ENCODE measurements at regions not wholly inside any gene's neighbourhood (a gene's known extent, or its start where the extent isn't known, plus 50 kb on each side); places are given as distances from the start of the nearest gene placed in this dataset.

GRCh38 chr2:194252127-194252526, 1404.9 kb upstream of the SLC39A10 start:
- no peak for DNase-seq (ENCODE audit: low read depth in 3 of 3, low spot score in 2 of 3)

- no peak for DNase-seq (ENCODE audit: low read depth in 3 of 3, low spot score in 2 of 3)
Observed at GRCh38 chr2:194232600-194232999, 1424.4 kb upstream of the SLC39A10 start.

DNA sequence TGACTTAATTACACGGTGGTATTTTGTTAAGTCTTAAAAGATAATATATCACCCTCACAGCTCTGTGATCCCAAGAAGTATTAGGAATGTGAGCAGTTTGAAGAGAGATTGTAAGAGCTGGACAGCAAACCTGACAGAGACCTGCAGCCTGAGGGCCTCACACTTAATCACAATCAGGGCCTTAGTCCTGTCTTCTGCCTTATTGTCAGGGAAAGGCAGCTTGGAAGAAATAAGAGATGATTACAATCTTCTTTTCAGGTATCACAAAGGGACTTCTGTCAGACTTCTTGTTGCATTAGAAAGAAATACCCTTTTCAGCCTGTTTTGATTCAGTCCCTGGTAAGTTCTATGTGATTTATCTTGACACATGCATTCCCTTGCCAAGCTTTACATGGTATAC, 1433.8 kb upstream of the SLC39A10 start:
- DNase-seq (ENCODE audit: low read depth in 3 of 3, low spot score in 2 of 3): no peak

DNA sequence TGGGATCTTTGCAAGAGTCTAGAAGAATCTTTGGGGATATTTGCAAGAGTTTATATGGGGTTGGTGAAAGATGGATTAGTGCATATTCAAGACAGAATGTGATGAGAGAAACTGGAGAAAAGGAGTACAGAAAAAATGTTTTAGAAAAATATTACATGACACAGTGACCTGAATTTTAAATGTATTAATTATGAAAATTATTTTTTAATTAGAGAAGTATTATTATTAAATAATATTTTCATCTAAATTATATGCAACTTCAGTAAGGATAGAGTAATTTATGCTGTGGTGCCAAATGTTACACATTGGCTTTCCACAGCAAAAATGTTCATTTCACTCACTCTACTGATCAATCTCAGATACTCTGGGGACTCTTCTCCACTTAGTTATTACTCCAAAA, 1442.8 kb upstream of the SLC39A10 start:
- DNase-seq (ENCODE audit: low read depth in 3 of 3, low spot score in 2 of 3): no peak

GRCh38 chr2:194205568-194206227, 1451.3 kb upstream of the SLC39A10 start:
- DNase-seq (ENCODE audit: low read depth in 3 of 3, low spot score in 2 of 3): no peak

- no peak for DNase-seq (ENCODE audit: low read depth in 3 of 3, low spot score in 2 of 3)
Observed at GRCh38 chr2:194203898-194204297, 1453.1 kb upstream of the SLC39A10 start.

GRCh38 chr2:194182888-194183287, 1474.1 kb upstream of the SLC39A10 start:
- DNase-seq (ENCODE audit: low read depth in 3 of 3, low spot score in 2 of 3): no peak

- no peak for DNase-seq (ENCODE audit: low read depth in 3 of 3, low spot score in 2 of 3)
Observed at GRCh38 chr2:194176134-194176533, 1480.9 kb upstream of the SLC39A10 start.

DNA sequence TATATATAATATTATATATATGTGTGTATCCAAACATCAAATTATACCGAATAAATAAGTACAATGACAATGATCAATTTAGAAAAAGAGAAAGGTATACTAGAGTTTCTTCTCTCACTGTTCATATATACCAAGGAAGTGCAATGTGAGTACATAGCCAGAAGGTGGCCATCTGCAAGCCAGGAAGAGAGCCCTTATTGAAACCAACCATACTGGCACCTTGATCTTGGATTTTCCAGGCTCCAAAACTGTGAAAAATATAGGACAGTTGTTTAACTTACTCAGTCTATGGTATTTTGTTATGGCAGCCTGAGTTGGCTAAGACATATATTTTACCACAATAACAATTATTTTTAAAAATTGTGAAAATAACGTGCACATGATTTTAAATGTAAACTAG, 1490.2 kb upstream of the SLC39A10 start:
- peak in 1 of 3 donors; percentile 7 for DNase-seq (ENCODE audit: low read depth in 3 of 3, low spot score in 2 of 3)

- DNase-seq (ENCODE audit: low read depth in 3 of 3, low spot score in 2 of 3): no peak
Observed at GRCh38 chr2:194155431-194155830, 1501.6 kb upstream of the SLC39A10 start.

- no peak for DNase-seq (ENCODE audit: low read depth in 3 of 3, low spot score in 2 of 3)
Observed at GRCh38 chr2:194151231-194151630, 1505.8 kb upstream of the SLC39A10 start.

DNA sequence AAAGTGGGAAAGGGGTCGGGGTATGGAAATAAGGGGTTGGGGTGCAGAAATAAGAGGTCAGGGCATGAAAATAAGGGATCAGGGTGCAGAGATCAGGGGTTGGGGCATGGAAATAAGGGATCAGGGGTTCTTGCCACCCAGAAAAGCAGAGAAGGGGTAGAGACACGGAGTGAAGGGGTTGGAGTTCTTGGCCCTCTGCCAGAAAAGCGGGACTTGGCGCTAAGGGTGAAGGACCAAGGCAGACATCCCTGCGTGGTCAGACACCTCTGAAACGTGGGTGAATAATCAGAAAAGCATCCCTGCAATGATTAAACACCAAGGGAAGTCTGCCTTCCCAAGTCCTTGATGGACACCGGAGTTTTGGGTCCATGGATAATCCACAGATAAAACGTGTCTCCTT, 1521.6 kb upstream of the SLC39A10 start:
- no peak for DNase-seq (ENCODE audit: low read depth in 3 of 3, low spot score in 2 of 3)

DNA sequence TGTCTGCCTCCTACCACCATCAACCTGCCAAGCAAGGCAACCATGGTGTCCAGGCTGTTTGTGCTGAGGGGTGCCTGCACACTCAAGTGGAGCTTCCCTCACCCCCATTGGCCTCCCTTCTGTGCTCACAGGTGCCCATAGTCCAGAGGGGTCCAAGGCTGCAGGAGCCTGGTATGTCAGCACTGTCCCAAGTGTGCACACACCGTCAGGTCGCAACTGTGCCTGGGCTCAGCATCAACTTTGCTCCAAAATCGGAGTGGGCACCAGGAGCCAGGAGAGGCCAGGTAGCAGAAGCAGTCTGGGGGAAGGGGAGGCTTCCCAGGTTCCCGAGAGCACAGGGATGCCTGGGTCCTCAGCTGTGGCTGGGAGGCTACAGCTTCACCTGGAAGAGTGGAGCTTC, 1528.2 kb upstream of the SLC39A10 start:
- DNase-seq (ENCODE audit: low read depth in 3 of 3, low spot score in 2 of 3): no peak

- DNase-seq (ENCODE audit: low read depth in 3 of 3, low spot score in 2 of 3): no peak
Observed at GRCh38 chr2:194126418-194126817, 1530.6 kb upstream of the SLC39A10 start.

GRCh38 chr2:194116861-194117260, 1540.2 kb upstream of the SLC39A10 start:
- no peak for DNase-seq (ENCODE audit: low read depth in 3 of 3, low spot score in 2 of 3)

GRCh38 chr2:194105358-194105757, 1551.7 kb upstream of the SLC39A10 start:
- no peak for DNase-seq (ENCODE audit: low read depth in 3 of 3, low spot score in 2 of 3)

DNA sequence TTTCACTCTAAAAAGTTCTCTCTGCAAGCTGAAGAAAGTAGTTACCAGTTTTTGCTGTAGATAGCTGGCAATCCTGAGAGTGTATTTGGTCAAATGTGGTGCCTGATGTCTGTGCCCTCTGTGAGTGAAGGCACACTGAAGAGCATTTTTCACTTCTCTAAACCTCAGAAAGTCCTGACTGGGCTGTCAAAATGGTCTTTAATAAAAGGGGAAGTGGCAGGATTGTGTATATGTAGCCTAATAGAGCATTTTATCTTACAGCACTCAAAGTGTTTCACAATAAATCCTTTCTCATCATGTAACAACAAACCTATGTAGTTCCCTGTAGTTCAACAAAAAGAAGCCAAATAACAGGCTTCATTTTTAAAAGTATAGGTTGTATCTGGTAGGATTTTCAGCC, 1552.3 kb upstream of the SLC39A10 start:
- DNase-seq (ENCODE audit: low read depth in 3 of 3, low spot score in 2 of 3): no peak

GRCh38 chr2:194103941-194104659, 1552.9 kb upstream of the SLC39A10 start:
- no peak for DNase-seq (ENCODE audit: low read depth in 3 of 3, low spot score in 2 of 3)

GRCh38 chr2:194102546-194102945, 1554.5 kb upstream of the SLC39A10 start:
- DNase-seq (ENCODE audit: low read depth in 3 of 3, low spot score in 2 of 3): no peak

DNA sequence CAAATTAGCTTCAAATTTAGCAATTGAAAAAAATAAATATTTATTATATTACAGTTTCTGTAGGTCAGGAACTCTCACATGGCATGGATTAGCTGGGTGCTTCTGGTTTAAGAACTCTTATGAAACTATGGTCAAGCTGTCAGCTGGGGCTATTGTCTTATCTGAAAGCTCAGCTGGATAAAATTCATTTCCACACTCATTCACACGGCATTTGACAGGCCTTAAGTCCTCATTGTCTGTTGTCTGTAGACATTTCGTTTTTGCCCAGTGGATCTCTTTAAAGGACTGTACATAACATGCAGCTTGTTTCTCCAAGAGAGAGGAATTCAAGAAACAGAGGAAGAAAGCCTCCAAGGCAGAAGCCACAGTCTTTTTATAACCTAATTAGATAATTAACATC, 1556.8 kb upstream of the SLC39A10 start:
- no peak for DNase-seq (ENCODE audit: low read depth in 3 of 3, low spot score in 2 of 3)

GRCh38 chr2:194096402-194096801, 1560.6 kb upstream of the SLC39A10 start:
- DNase-seq (ENCODE audit: low read depth in 3 of 3, low spot score in 2 of 3): no peak

DNA sequence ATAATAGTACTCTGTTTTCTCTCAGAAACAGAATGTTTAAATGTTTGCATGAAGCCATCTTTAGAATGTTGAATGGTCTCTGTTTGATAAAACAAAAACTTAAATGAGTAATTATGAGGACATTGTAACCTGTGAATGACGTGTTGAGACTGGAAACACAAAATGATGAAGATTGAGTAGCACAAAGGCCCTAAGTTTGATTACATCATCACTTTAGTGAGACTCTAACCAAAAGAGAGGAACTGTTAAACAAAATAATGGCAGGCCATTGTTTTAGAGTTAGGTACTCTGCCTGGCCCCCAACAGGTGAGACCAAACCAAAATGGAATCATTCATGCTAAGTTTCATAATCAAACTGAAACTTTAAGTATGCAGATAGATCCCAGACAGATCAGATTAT, 1561.7 kb upstream of the SLC39A10 start:
- DNase-seq (ENCODE audit: low read depth in 3 of 3, low spot score in 2 of 3): no peak
